ENCODE measurements at regions not wholly inside any gene's neighbourhood (a gene's known extent, or its start where the extent isn't known, plus 50 kb on each side); places are given as distances from the start of the nearest gene placed in this dataset.
"Not testable (repeated sequence)": the region's sequence is repeated elsewhere in the genome, so short reads cannot be mapped to it uniquely, and the experiment has no call there.

DNA sequence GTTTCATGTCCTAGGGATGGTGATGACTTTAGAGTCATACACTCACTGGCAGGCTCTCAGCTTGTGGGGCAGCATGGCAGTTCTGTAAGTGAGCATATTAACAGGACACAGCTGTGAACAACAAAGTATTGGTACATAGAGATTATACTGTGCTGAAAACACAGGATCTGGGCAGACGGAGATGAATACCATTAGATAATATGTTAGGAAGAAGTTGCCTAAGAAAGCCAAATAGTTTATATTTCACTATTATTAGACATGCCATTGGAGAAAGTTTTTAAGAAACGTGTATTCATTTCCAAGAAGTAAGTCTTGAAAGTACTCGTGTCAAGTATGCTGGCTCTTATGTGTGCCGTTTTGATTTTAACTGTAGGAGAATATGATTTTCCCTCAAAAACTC is 274.5 kb downstream of the INHBA start:
- no peak for DNase-seq (ENCODE audit: low spot score)

DNA sequence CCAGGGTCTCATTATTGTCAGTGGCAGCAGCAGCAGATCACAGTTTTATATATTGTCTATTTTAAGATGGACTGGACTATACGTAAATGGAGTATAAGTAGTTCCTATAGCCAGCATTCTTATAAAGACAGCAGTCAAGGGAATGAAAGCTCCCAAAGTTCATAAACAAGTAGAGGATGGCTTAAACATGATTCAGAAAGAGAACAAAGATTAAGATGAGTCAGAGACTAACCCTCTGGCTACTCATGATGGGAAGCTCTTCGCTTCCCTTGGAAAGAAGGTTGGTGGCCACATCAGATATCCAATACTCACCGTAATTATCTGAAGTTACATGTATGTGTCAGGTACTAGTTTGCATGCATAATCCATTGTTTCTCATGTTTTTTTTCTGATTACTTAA is 277.0 kb downstream of the INHBA start:
- DNase-seq (ENCODE audit: low spot score) = no peak

DNA sequence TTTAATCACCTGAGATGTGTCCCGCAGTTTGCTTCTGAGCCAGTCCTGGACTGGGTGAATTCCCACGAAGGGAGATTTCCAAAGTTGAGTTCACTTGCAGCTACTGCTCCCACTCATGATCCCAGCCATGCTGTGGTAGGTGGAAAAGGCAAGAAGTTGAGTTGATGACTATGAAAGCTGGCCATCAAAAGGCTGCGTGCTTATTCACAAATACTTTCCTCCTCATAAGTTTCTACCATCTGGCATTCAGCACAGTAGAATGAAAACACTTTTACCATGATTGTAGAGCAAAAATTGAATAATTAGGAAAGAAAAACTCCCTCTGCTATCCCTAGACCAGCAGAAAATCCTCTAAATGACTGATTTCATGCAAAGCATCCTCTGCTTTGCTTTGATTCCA is 281.8 kb downstream of the INHBA start:
- no peak for DNase-seq (ENCODE audit: low spot score)

DNA sequence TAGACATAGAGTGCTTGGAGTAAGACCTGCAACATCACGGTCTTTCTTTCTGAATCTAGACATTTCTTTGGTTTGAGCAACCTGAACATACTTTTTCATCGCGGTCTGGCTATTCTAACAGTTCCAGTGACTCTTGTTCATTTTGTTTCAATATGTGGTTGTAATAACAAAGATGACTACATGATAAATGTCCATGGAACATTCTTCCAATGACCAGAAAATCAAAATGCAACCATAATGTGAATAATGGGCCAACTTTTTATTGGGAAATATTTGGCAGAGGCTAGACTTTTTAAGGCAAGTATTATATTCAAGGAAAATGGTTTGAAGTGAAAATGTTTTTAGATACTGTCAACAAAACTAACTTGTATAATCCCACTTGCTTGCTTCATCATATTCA is 282.5 kb downstream of the INHBA start:
- DNase-seq (ENCODE audit: low spot score) = no peak

DNA sequence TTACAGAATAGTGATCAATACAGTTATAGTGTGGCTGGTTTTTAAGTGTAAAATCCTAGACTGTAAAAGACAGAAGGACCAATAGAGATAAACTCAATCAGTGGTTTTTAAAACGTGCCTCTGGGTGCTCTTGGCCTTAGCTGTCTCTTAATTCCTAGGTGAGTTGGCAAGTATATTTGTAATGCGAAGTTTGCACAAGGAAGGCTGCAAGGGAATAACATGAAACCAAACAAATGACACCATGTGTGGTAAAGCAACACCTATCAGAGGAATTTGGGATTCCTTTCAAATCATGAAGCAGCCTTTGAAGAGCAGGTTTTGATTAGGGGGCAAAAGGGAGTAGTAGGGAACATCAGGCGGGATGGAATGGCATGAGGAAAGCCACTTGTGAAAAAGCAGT is 284.6 kb downstream of the INHBA start:
- no peak for DNase-seq (ENCODE audit: low spot score)

DNA sequence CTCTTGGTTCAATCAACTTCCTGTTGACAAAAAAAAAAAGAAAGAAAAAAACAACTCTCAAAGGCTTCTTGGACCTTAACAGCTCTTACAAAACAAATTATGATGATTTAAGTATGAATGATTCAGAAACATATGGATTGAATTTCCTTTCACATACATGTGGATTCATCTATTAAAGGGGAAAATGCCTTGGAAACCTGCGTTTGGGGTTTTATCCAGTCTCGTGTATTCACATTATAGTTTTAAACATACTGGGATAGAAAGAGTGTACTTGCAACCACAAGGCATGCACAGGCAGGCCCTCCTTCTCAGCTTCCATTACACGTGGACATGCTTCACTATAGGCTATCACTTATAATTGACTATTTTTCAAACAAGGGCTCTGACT is 286.7 kb downstream of the INHBA start:
- no peak for DNase-seq (ENCODE audit: low spot score)

DNA sequence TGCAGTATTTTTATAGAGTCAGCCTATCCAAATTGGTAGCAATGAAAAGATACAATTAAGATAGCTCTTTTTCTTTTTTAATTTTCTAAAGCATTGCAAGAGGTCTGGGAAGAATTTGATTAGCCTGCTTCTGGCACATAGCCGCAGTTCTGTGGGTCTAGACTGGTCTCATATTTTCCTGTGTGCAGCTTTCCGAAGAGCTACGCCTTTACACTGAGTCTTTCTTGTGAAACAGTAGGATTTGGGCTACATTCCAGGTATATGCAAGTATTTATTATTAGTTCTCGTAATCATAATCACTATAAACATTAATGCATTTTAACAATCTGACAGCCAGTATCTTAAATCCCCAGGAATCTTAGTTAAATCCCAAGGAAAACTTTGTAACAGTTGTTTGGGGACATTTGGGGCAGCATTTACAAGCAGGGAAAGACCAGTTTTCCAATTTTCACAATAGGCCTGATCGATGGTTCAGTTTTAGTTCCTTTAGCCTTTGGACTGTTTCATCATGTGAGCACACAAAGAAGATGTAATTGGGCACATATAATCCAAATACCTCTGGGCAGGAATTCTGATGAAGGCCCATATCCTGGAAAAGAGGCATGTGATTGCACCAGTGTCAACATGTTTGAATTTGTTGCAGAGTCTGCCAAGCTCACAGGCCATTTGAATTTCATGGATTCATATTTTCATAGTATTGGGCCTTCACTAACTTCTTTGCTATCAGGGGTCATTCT is 287.3 kb downstream of the INHBA start:
- DNase-seq (ENCODE audit: low spot score) = no peak

DNA sequence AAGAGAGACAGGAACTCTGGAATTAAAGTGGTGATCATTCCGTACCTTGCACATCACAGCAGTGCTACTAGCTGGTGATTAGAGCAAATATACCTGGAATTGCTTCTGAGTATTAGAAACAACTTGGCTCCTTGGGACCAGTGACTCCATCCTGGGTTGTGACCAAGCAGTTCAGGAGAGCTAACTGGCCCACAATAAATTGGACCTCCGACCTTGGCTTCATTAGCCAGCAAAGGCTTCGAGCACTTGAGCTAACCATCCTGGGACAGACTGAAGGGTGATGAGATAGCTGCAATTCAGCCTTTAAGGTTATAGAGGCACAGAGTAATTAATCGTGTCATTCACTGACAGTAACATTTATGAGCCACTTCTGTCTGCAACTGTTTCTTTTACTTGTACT is 287.8 kb downstream of the INHBA start:
- no peak for DNase-seq (ENCODE audit: low spot score)

DNA sequence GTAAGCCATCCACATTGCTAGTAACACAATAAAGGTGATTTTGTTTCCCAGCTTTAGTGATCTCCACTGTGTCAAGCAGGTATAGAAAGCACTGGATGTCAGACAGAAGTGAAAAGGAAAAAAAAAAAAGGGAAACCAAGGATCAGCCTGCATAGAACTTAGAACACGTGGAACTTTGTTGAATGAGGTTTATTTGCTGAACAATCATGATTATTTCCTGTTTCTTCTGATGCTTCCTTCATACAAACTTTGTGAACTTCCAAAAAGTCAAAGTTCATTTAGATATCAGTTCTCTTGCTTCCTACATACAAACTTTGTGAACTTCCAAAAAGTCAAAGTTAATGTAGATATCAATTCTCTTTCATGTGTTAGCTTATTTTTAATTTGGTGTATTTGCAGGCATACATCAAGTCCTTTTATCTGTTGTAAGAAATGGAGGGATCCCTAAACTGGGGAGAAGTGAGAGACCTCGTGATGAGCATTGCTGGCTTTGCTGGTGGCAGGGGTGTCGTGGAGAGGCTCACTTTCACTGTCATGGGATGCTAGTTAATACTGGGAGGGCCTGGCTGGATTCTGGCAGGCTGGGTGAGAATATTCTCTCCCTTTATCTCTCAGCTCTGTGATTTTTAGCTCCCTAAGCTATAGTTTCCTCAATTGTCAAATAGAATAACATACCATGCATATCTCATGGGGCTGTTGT is 298.4 kb downstream of the INHBA start:
- DNase-seq (ENCODE audit: low spot score) = no peak

DNA sequence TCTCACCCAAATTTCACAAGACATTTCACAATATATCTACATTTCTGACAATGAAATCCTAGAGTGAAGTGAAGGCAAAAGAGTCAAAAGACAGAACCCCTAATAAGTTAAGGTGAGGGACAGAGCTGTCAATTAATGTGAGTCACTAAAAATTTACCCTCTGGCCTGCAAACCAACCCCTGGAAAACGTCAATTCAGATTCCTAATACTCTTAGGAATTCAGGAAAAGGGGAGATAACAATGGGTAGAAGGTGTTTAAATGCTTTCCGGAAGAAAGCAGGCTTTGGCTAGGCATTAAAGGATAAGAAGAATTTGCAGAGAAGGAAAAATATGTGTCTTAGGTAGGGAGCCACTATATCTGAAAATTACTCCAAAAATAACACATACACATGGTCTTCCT is 299.6 kb downstream of the INHBA start:
- DNase-seq (ENCODE audit: low spot score) = no peak

DNA sequence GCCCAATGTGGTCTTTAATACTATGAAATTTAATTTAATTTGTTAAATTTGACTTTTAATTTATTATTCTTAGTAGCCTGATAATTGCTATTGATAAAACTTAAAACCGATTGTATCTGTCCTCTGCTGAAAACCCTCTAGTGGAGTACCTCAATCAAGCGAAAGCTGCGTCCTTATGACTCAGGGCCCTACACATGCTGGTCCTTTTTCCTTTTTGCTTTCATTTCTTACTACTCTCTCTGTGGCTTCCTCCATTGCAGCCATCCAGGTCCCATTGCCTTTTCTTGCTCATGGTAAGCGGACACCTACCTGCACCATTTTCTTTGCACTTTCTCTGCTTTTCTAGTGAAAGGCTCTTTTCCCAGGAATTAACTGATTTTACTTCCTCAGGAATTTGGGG is 301.1 kb downstream of the INHBA start:
- DNase-seq (ENCODE audit: low spot score) = no peak

DNA sequence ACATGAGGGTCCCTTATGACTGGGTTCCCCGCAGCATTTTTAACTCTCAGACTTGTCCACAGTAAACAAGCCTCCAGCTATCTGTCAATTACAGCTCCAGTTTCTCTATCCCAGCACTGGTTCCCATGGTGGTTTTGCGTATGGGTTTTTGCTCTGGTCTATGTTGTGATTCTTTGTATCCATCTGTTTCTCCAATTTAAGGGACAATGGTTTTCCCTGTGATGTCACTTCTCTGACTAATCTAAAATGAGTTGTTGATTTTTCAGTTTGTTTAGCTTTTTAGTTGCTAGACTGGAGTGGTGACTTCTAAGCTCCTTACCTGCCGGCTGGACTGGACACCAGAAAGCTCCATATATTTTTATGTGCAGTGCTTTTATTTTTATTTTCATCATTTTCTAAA is 303.7 kb downstream of the INHBA start:
- DNase-seq (ENCODE audit: low spot score) = no peak

DNA sequence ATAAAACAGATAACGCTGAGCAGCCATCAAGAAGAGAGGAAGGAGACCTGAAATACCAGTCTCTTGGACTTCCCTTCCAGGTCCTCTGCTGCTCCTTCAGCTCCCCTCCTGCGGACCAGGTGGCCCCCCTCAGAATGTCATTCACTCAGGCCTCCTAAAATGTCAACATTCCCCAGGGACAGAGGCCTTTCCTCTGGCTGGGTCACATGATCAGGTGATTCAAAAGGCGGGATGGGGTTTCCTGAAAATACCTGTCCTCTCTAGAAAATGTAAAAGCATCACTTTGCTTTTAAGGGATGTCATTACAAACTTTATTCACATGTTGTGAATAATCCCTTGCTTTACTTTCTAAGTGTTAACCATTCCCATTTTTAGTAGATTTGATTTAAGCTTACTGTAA is 311.1 kb downstream of the INHBA start:
- no peak for DNase-seq (ENCODE audit: low spot score)

DNA sequence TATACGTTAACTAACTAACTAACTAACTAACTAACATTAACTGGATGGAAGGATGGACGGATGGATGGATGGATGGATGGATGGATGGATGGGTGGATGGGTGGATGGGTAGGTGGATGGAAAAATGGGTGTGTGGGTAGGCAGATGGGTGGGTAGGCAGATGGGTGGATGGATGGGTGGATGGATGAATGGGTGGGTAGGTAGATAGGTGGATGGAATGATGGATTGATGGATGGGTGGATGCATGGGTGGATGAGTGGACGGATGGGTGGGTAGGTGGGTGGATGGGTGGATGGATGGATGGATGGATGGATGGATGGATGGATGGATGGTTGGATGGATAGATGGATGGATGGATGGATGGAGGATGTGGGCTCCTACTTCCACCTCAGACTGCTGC is 314.0 kb downstream of the INHBA start:
- not testable (repeated sequence) for DNase-seq (ENCODE audit: low spot score)

DNA sequence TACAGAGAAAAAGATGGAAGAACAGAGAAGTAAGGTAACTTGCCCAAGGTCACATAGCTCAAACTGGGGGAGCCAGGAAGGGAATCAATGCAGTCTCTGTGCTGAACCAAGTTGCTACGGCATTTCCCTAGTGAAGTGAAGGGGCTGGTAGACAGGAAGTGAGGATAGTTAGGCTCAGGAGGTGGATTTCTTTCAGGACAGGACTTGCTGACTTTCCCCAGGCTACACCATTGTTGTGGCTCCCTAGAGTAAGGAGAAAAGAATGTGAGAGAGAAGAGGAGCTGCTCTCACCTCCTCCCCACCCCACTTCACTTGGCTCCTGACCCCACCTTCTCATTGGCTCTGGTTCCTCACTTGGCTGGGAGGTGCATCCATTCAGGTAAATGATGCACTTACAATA is 316.9 kb downstream of the INHBA start:
- DNase-seq (ENCODE audit: low spot score) = no peak

DNA sequence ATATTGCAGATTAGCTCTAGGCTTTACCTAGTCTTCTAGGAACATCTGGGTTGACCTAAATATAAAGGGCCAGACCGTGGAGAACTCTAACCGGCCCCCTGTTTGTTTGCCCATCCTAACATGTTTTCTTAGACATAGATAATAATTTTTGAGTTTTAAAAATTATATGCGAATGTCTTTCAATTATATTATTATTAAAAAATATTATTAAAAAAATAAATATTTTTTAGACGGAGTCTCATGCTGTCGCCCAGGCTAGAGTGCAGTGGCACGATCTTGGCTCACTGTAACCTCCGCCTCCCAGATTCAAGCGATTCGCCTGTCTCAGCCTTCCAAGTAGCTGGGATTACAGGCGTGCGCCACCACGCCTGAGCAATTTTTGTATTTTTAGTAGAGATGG is 318.5 kb downstream of the INHBA start:
- DNase-seq (ENCODE audit: low spot score) = no peak

DNA sequence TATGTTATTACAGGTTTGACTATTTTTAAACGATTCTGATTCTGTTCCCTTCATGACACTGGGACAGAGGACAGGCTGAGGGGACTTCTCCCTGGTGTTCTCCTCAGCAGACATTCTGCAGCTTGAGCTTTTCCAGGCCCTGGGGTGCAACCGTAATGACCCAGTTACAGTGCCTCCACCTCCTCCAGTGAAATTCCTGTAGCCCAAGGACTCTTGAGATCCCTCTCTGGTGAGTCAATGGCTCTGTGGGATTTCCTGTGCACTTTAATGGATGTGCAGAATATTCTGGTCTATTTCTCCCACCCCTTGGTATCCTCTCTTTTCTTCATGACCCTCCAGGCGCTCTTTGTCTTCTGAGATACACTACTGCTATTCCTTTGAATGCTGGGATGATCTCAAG is 319.3 kb downstream of the INHBA start:
- DNase-seq (ENCODE audit: low spot score) = no peak

DNA sequence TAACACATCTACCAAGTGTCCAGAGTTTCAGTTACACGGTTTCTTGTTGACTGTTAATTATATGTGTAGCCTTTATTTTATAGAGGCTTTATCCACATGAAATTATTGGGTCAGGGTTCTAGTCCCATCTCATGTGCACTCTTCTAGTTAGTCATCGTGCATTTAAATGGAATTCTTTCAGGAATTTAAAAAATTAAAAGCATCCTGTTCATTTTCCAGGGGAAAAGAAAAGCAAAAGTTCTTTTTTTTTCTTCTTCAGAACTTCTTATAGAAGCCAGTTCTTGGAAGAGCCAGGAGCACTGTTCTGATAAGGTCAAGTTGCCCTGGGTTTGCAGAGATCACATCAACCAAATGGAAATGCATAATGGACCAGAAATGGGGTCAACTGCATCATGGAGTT is 324.7 kb downstream of the INHBA start:
- DNase-seq (ENCODE audit: low spot score) = no peak

DNA sequence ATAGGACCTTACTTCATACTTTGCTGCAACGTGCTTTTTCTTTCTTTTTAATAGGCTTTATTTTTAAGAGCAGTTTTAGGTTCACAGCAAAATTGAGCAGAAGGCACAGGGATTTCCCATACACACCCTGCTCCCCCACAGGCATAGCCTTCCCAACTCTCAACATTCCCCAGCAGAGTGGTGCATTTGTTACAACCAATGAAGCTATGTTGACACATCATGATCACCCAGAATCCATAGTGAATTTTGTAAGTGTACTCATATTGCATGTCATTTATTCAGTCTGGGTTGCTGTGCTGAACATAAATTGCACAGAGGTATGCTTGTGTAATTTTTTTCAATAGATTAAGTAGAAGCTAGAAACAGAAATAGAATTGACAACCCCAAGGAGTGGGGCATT is 327.3 kb downstream of the INHBA start:
- DNase-seq (ENCODE audit: low spot score) = no peak

DNA sequence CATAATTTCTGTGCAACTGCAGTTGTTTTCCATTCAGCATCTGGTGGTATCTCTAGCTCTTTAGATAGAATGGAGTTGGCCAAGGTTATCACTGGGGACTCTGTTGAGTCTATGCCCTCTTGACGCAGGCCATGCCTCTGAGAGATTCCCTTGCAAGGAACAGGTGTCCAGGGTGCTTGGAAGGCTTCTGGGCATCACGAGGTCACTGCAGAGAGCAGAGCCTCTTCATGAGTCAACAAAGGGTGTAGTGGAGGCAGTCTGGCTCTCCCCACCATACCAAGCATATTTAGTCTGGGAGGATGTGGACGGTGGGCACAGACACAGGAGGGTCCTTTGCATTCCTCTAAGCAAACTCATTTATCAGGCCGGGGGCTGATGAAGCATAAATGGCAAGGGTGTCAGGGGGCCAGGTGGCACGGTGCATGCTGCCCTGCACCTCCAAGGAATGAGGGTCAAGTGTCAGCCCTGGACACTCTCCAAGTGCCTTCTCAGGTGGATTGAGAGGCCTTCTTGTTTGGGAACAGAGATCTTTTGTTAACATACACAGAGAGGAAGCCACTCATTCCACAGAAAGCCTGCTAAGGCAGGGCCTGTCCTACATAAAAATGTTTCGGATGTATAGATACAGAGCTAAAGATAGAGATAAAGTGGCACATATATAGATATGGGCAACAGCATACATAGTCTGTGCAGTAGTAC is 328.6 kb downstream of the INHBA start:
- DNase-seq (ENCODE audit: low spot score) = no peak

DNA sequence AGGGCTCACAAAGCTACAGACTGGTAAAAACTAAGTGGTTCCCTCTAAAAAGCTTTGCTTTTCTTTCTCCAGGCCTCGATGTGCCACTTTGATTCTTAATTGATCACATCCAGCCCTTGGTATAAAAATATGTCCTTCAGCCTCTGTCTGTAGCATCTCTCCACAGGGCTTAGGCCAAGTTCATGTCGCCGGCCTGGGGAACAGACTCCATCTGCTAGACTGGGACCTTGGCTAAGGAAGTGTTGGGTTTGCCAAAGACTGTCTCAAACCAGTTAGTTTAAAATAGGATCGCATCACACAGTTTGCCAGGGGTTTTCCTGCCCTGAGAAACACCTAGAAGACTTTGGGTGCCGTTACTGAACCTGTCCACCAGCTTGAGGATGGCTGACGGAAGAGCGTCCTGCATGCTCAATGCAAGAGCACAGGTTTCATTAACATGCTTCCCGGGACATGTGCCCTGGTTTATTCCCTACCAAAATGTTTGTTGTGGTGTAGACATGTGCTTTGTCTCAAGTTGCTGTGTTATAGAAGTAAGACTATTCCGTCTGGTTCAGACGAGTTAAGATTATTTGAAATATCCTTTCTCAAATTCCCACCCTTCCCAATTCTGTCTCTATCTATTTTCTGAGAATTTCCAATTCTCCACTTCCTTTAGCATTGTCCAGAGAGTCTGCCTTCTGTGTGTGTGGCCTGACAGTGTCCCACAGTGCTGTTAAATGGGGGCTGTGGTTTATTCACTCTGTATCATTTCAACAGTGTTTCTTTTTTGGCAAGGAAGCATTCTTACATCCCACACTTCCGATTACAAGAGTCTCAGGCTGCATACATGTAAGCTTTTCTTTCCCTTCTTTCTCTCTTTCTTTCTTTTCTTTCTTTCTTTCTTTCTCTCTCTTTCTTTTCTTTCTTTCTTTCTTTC is 334.7 kb downstream of the INHBA start:
- DNase-seq (ENCODE audit: low spot score) = no peak

DNA sequence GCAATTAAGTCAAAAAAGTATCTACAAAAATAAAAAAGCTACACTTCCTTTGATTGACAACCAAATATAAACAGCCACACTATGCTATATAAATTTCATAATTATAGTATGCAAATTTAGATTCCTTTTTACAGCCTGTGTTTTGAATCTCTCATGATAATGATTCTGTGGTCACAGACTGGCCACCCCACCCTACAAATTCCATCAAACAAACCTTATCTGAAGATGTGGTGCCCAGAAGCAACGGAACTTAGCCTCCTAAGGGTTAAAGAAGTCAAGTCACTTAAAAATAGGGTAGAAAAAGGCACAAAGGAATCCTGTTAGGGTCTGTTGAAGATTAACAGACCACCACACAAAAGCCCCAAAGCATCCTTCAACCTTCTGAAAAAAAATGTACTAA is 351.8 kb downstream of the INHBA start:
- no peak for DNase-seq (ENCODE audit: low spot score)
